ENCODE measurements at regions not wholly inside any gene's neighbourhood (a gene's known extent, or its start where the extent isn't known, plus 50 kb on each side); places are given as distances from the start of the nearest gene placed in this dataset.

GRCh38 chr13:83568019-83568418 lies 314.3 kb downstream of the SLITRK1 start:
- intact Hi-C loops (cut with DNase I): no loop called here
- H3K4me1 ChIP-seq: no peaks in the 10 kb centered on the region
- H3K9me3 ChIP-seq: no peaks in the 10 kb centered on the region
- no peaks in the 10 kb centered on the region for H3K27me3 ChIP-seq
- DNase-seq: no peak
- H3K36me3 ChIP-seq: no peaks in the 10 kb centered on the region
- WGBS, 2 donors: 57 to 85% methylated on average over 3 of the region's 3 CpGs
- no peak for TF ChIP-seq POLR2A (IDR thresholded peaks at IDR 0.05)
- TF ChIP-seq CTCF (IDR thresholded peaks at IDR 0.05): no peak
- TF ChIP-seq EP300 (IDR thresholded peaks at IDR 0.05): no peak
- TF ChIP-seq POLR2AphosphoS5 (IDR thresholded peaks at IDR 0.05): no peak
- H3K27ac ChIP-seq: no peak overlapping the region
- H3K4me3 ChIP-seq: no peak overlapping the region

GRCh38 chr13:83563499-83563898 lies 318.8 kb downstream of the SLITRK1 start:
- intact Hi-C loops (cut with DNase I): no loop called here
- no peak for DNase-seq
- Histone ChIP-seq H3K27me3 (no peaks in the 10 kb centered on the region), H3K4me3 (no peak overlapping the region), H3K36me3 (no peaks in the 10 kb centered on the region), H3K27ac (no peak overlapping the region), H3K4me1 (no peaks in the 10 kb centered on the region), H3K9me3 (no peaks in the 10 kb centered on the region)
- TF ChIP-seq CTCF (IDR thresholded peaks at IDR 0.05) (no peak), POLR2A (IDR thresholded peaks at IDR 0.05) (no peak)
- whole genome bisulfite sequencing, 2 donors: 66 to 79% methylated on average over 5 of the region's 5 CpGs

- intact Hi-C loops (cut with DNase I): no loop called here
- no peaks in the 10 kb centered on the region for H3K36me3 ChIP-seq
- no peaks in the 10 kb centered on the region for H3K4me1 ChIP-seq
- TF ChIP-seq POLR2A (IDR thresholded peaks at IDR 0.05) (no peak), EP300 (IDR thresholded peaks at IDR 0.05) (no peak), CTCF (IDR thresholded peaks at IDR 0.05) (no peak), POLR2AphosphoS5 (IDR thresholded peaks at IDR 0.05) (no peak)
- no peaks in the 10 kb centered on the region for H3K27me3 ChIP-seq
- H3K4me3 ChIP-seq: no peak overlapping the region
- H3K9me3 ChIP-seq: no peaks in the 10 kb centered on the region
- WGBS, 2 donors: 86 to 88% methylated on average over 2 of the region's 2 CpGs
- DNase-seq: no peak
- no peak overlapping the region for H3K27ac ChIP-seq
Measured at GRCh38 chr13:83557845-83558244, 324.4 kb downstream of the SLITRK1 start.

GRCh38 chr13:83549671-83550070 lies 332.6 kb downstream of the SLITRK1 start:
- no peaks in the 10 kb centered on the region for H3K9me3 ChIP-seq
- 93 to 97% methylated on average over 1 of the region's 1 CpG for WGBS, 2 donors
- no peak overlapping the region for H3K27ac ChIP-seq
- H3K4me1 ChIP-seq: no peaks in the 10 kb centered on the region
- no peak for TF ChIP-seq EP300 (IDR thresholded peaks at IDR 0.05)
- no peak for TF ChIP-seq POLR2AphosphoS5 (IDR thresholded peaks at IDR 0.05)
- TF ChIP-seq CTCF (IDR thresholded peaks at IDR 0.05): no peak
- TF ChIP-seq POLR2A (IDR thresholded peaks at IDR 0.05): no peak
- H3K27me3 ChIP-seq: no peaks in the 10 kb centered on the region
- no peak overlapping the region for H3K4me3 ChIP-seq
- no peaks in the 10 kb centered on the region for H3K36me3 ChIP-seq
- no peak for DNase-seq
- intact Hi-C loops (cut with DNase I): no loop called here

GRCh38 chr13:83547043-83547442 lies 335.2 kb downstream of the SLITRK1 start:
- H3K27ac ChIP-seq: no peak overlapping the region
- no peaks in the 10 kb centered on the region for H3K4me1 ChIP-seq
- WGBS, 2 donors: 36 to 50% methylated on average over 1 of the region's 1 CpG
- no peaks in the 10 kb centered on the region for H3K9me3 ChIP-seq
- no peak for DNase-seq
- no peak overlapping the region for H3K4me3 ChIP-seq
- TF ChIP-seq CTCF (IDR thresholded peaks at IDR 0.05): no peak
- TF ChIP-seq POLR2AphosphoS5 (IDR thresholded peaks at IDR 0.05): no peak
- no peak for TF ChIP-seq EP300 (IDR thresholded peaks at IDR 0.05)
- TF ChIP-seq POLR2A (IDR thresholded peaks at IDR 0.05): no peak
- no peaks in the 10 kb centered on the region for H3K36me3 ChIP-seq
- intact Hi-C loops (cut with DNase I): no loop called here
- H3K27me3 ChIP-seq: no peaks in the 10 kb centered on the region

Data from sigmoid colon (tissue), 6 donors.